Mesendoderm (in vitro differentiated cells): ENCODE measurements at regions not wholly inside any gene's neighbourhood (a gene's known extent, or its start where the extent isn't known, plus 50 kb on each side); places are given as distances from the start of the nearest gene placed in this dataset.

Source experiments
- DNase-seq: peaks from one replicate; pipeline ENCODE4 v3.0.0; 2013
- H2AK5ac ChIP-seq: 2 replicates; pipeline ENCODE4 v1.6.1; 2013; ENCODE audit warnings: low read length, inconsistent platforms
- H2BK120ac ChIP-seq: 2 replicates; pipeline ENCODE4 v1.6.1; 2013; ENCODE audit warnings: low read depth, mild to moderate bottlenecking, low read length, moderate library complexity, mixed read lengths
- H2BK15ac ChIP-seq: replicated peaks from 2 replicates; pipeline ENCODE4 v1.6.1; 2013; ENCODE audit warnings: low read depth, mild to moderate bottlenecking, moderate library complexity
- H2BK5ac ChIP-seq: 2 replicates; pipeline ENCODE4 v1.6.1; 2013; ENCODE audit warnings: low read length, inconsistent platforms
- H3K18ac ChIP-seq: 2 replicates; pipeline ENCODE4 v1.6.1; 2013; ENCODE audit warnings: mild to moderate bottlenecking, low read length, mixed read lengths
- H3K23ac ChIP-seq: one replicate; pipeline ENCODE4 v1.6.1; 2013; ENCODE audit warnings: low read length
- H3K27ac ChIP-seq: 2 replicates; pipeline ENCODE4 v1.5.1; 2013; ENCODE audit warnings: low read depth, mild to moderate bottlenecking, inconsistent platforms, low read length, moderate library complexity
- H3K27me3 ChIP-seq: 2 replicates; pipeline ENCODE4 v1.6.1; 2013; ENCODE audit warnings: low read length, control low read depth, mild to moderate bottlenecking, inconsistent platforms; ENCODE audit not compliant: insufficient read depth, poor library complexity
- H3K36me3 ChIP-seq: 2 replicates; pipeline ENCODE4 v1.6.1; 2013; ENCODE audit warnings: low read length, inconsistent platforms; ENCODE audit not compliant: control insufficient read depth, insufficient read depth
- H3K4ac ChIP-seq: one replicate; pipeline ENCODE4 v1.6.1; 2013; ENCODE audit warnings: low read depth, mild to moderate bottlenecking, low read length, moderate library complexity
- H3K4me1 ChIP-seq: 2 replicates; pipeline ENCODE4 v1.6.1; 2013; ENCODE audit warnings: low read depth, low read length, inconsistent platforms; ENCODE audit not compliant: control insufficient read depth
- H3K4me2 ChIP-seq: 2 replicates; pipeline ENCODE4 v1.6.1; 2013; ENCODE audit warnings: low read length
- H3K4me3 ChIP-seq: 2 replicates; pipeline ENCODE4 v1.5.1; 2013; ENCODE audit warnings: mild to moderate bottlenecking, low read length
- H3K56ac ChIP-seq: one replicate; pipeline ENCODE4 v1.6.1; 2013; ENCODE audit warnings: low read length
- H3K79me1 ChIP-seq: 2 replicates; pipeline ENCODE4 v1.6.1; 2013; ENCODE audit warnings: low read length, inconsistent platforms
- H3K79me2 ChIP-seq: 2 replicates; pipeline ENCODE4 v1.6.1; 2013; ENCODE audit warnings: mild to moderate bottlenecking, low read length; ENCODE audit not compliant: control insufficient read depth, insufficient read depth
- H3K9ac ChIP-seq: 2 replicates; pipeline ENCODE4 v1.6.1; 2013; ENCODE audit warnings: low read length, inconsistent platforms
- H4K5ac ChIP-seq: one replicate; pipeline ENCODE4 v1.6.1; 2013; ENCODE audit warnings: low read length
- H4K8ac ChIP-seq: one replicate; pipeline ENCODE4 v1.6.1; 2013; ENCODE audit warnings: low read depth, mild to moderate bottlenecking, control low read depth, low read length, moderate library complexity
- WGBS: extraction: QIAGEN DNeasy Blood & Tissue Kit; methylation state at CpG from one replicate; pipeline ENCODE4 v1.1.7; 2013; ENCODE audit warnings: low lambda C conversion rate, missing lambda C conversion rate; ENCODE audit not compliant: insufficient coverage; ENCODE audit errors: extremely low coverage; 5-methylcytosine and 5-hydroxymethylcytosine counted together

- Histone ChIP-seq H3K4me3 (no peak overlapping the region), H3K36me3 (no peaks in the 10 kb centered on the region), H2BK120ac (no peak overlapping the region), H3K27ac (no peak overlapping the region), H3K79me1 (no peaks in the 10 kb centered on the region), H4K8ac (no peak overlapping the region), H3K27me3 (no peaks in the 10 kb centered on the region), H4K5ac (no peak overlapping the region), H3K18ac (no peak overlapping the region), H2AK5ac (no peak overlapping the region), H3K79me2 (no peaks in the 10 kb centered on the region), H3K56ac (peak overlapping the region; percentile 7), H3K4ac (no peak overlapping the region), H2BK15ac (no peak overlapping the region), H3K4me2 (no peak overlapping the region), H3K9ac (no peak overlapping the region), H3K23ac (no peak overlapping the region), H2BK5ac (no peak overlapping the region), H3K4me1 (no peaks in the 10 kb centered on the region)
- no peak for DNase-seq
- no CpG with 5 or more reads among the region's 14 CpGs for WGBS
Observed at GRCh38 chr12:111102102-111102739, 181.8 kb upstream of the MYL2 start.

- Histone ChIP-seq H3K27ac (no peak overlapping the region), H3K79me1 (no peaks in the 10 kb centered on the region), H3K27me3 (no peaks in the 10 kb centered on the region), H4K8ac (no peak overlapping the region), H3K56ac (no peak overlapping the region), H3K4ac (no peak overlapping the region), H3K4me1 (no peaks in the 10 kb centered on the region), H2BK120ac (no peak overlapping the region), H3K36me3 (no peaks in the 10 kb centered on the region), H3K9ac (no peak overlapping the region), H3K18ac (no peak overlapping the region), H2AK5ac (no peak overlapping the region), H2BK15ac (no peak overlapping the region), H3K23ac (no peak overlapping the region), H3K4me3 (no peak overlapping the region), H2BK5ac (no peak overlapping the region), H4K5ac (no peak overlapping the region), H3K4me2 (no peak overlapping the region), H3K79me2 (no peaks in the 10 kb centered on the region)
- DNase-seq: no peak
- WGBS: no CpG with 5 or more reads among the region's 7 CpGs
Observed at GRCh38 chr12:111101003-111101402, 180.6 kb upstream of the MYL2 start.

GRCh38 chr12:111100554-111100953 is 180.2 kb upstream of the MYL2 start:
- Histone ChIP-seq H2AK5ac (no peak overlapping the region), H3K23ac (no peak overlapping the region), H3K27me3 (no peaks in the 10 kb centered on the region), H3K79me2 (no peaks in the 10 kb centered on the region), H3K27ac (no peak overlapping the region), H3K79me1 (no peaks in the 10 kb centered on the region), H4K8ac (no peak overlapping the region), H3K4me3 (no peak overlapping the region), H3K9ac (no peak overlapping the region), H3K18ac (no peak overlapping the region), H2BK15ac (no peak overlapping the region), H3K56ac (no peak overlapping the region), H2BK120ac (no peak overlapping the region), H3K4me2 (no peak overlapping the region), H2BK5ac (no peak overlapping the region), H3K36me3 (no peaks in the 10 kb centered on the region), H4K5ac (no peak overlapping the region), H3K4ac (no peak overlapping the region), H3K4me1 (no peaks in the 10 kb centered on the region)
- no peak for DNase-seq
- no CpG with 5 or more reads among the region's 4 CpGs for WGBS

GRCh38 chr12:111100003-111100402 is 179.6 kb upstream of the MYL2 start:
- Histone ChIP-seq H3K79me2 (no peaks in the 10 kb centered on the region), H3K4me2 (no peak overlapping the region), H3K79me1 (no peaks in the 10 kb centered on the region), H3K4me1 (no peaks in the 10 kb centered on the region), H3K4me3 (no peak overlapping the region), H2BK5ac (no peak overlapping the region), H2BK15ac (no peak overlapping the region), H4K8ac (no peak overlapping the region), H3K56ac (no peak overlapping the region), H3K27ac (no peak overlapping the region), H4K5ac (no peak overlapping the region), H3K18ac (no peak overlapping the region), H2AK5ac (no peak overlapping the region), H3K4ac (no peak overlapping the region), H2BK120ac (no peak overlapping the region), H3K23ac (no peak overlapping the region), H3K36me3 (no peaks in the 10 kb centered on the region), H3K9ac (no peak overlapping the region), H3K27me3 (no peaks in the 10 kb centered on the region)
- no peak for DNase-seq
- WGBS: no CpG with 5 or more reads among the region's 15 CpGs

- no peak overlapping the region for H3K23ac ChIP-seq
- H3K79me1 ChIP-seq: no peaks in the 10 kb centered on the region
- DNase-seq: no peak
- no peak overlapping the region for H2BK5ac ChIP-seq
- H3K27me3 ChIP-seq: no peaks in the 10 kb centered on the region
- no peak overlapping the region for H3K4me2 ChIP-seq
- no peak overlapping the region for H2BK120ac ChIP-seq
- no peaks in the 10 kb centered on the region for H3K36me3 ChIP-seq
- H3K79me2 ChIP-seq: no peaks in the 10 kb centered on the region
- H3K27ac ChIP-seq: no peak overlapping the region
- H4K5ac ChIP-seq: no peak overlapping the region
- no peak overlapping the region for H3K4me3 ChIP-seq
- no peaks in the 10 kb centered on the region for H3K4me1 ChIP-seq
- no peak overlapping the region for H3K9ac ChIP-seq
- WGBS: no CpG with 5 or more reads among the region's 8 CpGs
- H3K4ac ChIP-seq: no peak overlapping the region
- no peak overlapping the region for H3K18ac ChIP-seq
- H4K8ac ChIP-seq: no peak overlapping the region
- no peak overlapping the region for H3K56ac ChIP-seq
- no peak overlapping the region for H2BK15ac ChIP-seq
- H2AK5ac ChIP-seq: no peak overlapping the region
Observed at GRCh38 chr12:111099186-111099585, 178.8 kb upstream of the MYL2 start.
